ENCODE measurements at regions not wholly inside any gene's neighbourhood (a gene's known extent, or its start where the extent isn't known, plus 50 kb on each side); places are given as distances from the start of the nearest gene placed in this dataset.

DNA sequence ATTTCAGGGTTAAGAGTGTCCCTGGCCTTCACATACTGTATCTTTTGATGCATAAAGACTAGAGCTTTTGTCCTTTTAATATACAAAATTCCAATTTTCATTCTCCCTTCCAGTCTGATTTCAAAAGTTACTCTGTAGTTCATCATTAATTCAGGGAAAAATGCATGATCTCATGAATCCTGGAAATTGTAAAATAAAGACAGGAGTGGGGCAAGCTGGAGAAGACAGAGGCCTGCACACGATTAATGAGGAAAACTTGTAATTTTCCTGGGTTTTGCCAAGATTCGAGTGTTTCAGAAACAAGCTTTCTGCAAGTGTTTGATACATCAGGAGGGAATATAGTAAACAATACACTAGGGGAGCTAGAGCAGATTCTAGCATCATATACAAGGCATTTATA is 947.9 kb downstream of the FAT4 start:
- no peaks in the 10 kb centered on the region for H3K36me3 ChIP-seq (replicated peaks; ENCODE audit: low read depth, low read length)
- H3K27me3 ChIP-seq (ENCODE audit: low read depth, low read length), result no peaks in the 10 kb centered on the region
- H3K9ac ChIP-seq (ENCODE audit: low read length), result no peak overlapping the region
- H3K9me3 ChIP-seq (ENCODE audit: insufficient read depth, low read length), result no peaks in the 10 kb centered on the region
- H3K4me1 ChIP-seq (ENCODE audit: low read length), result no peaks in the 10 kb centered on the region
- no peaks in the 10 kb centered on the region for H4K20me1 ChIP-seq (ENCODE audit: insufficient read depth, low read length)
- no peaks in the 10 kb centered on the region for H3K79me2 ChIP-seq (ENCODE audit: low read length)
- H3K4me3 ChIP-seq (ENCODE audit: low read length), result no peak overlapping the region
- no peak overlapping the region for H3K4me2 ChIP-seq (ENCODE audit: low read length)
- no peak for TF ChIP-seq EZH2phosphoT487 (IDR thresholded peaks at IDR 0.05; ENCODE audit: low read depth)
- TF ChIP-seq, protein P1, sequence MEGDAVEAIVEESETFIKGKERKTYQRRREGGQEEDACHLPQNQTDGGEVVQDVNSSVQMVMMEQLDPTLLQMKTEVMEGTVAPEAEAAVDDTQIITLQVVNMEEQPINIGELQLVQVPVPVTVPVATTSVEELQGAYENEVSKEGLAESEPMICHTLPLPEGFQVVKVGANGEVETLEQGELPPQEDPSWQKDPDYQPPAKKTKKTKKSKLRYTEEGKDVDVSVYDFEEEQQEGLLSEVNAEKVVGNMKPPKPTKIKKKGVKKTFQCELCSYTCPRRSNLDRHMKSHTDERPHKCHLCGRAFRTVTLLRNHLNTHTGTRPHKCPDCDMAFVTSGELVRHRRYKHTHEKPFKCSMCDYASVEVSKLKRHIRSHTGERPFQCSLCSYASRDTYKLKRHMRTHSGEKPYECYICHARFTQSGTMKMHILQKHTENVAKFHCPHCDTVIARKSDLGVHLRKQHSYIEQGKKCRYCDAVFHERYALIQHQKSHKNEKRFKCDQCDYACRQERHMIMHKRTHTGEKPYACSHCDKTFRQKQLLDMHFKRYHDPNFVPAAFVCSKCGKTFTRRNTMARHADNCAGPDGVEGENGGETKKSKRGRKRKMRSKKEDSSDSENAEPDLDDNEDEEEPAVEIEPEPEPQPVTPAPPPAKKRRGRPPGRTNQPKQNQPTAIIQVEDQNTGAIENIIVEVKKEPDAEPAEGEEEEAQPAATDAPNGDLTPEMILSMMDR (IDR thresholded peaks at IDR 0.05; ENCODE audit: low read depth, low read length), result no peak
- H2AFZ ChIP-seq (ENCODE audit: low read depth, low read length), result no peak overlapping the region; the same call in 1 of the 2 replicates
- no peak overlapping the region for H3K27ac ChIP-seq (ENCODE audit: low read length)

DNA sequence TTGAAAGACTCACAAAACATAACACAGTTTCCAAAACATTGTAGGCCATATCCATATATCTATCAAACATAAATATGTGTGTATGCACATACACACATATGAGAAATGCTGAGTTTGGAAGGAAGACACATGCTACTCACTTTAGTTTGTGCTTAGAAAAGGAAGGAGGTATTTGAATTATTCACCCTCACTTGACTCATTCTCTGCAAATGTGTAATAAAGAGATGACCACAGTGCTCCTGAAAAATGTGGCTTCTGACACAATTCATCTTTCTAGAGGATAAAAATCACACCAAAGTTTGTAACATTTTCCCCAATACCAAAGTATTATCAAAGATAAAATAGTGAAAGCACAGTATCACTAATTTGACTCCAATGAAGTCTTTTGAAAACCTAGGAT is 950.1 kb downstream of the FAT4 start:
- Histone ChIP-seq H3K4me1 (ENCODE audit: low read length) (no peaks in the 10 kb centered on the region), H3K4me2 (ENCODE audit: low read length) (no peak overlapping the region), H2AFZ (ENCODE audit: low read depth, low read length) (no peak overlapping the region), H3K27ac (ENCODE audit: low read length) (no peak overlapping the region), H3K9me3 (ENCODE audit: insufficient read depth, low read length) (no peaks in the 10 kb centered on the region), H3K4me3 (ENCODE audit: low read length) (no peak overlapping the region), H3K79me2 (ENCODE audit: low read length) (no peaks in the 10 kb centered on the region), H3K27me3 (ENCODE audit: low read depth, low read length) (no peaks in the 10 kb centered on the region), H3K9ac (ENCODE audit: low read length) (no peak overlapping the region), H3K36me3 (replicated peaks; ENCODE audit: low read depth, low read length) (no peaks in the 10 kb centered on the region), H4K20me1 (ENCODE audit: insufficient read depth, low read length) (no peaks in the 10 kb centered on the region)
- TF ChIP-seq EZH2phosphoT487 (IDR thresholded peaks at IDR 0.05; ENCODE audit: low read depth), result no peak
- TF ChIP-seq, protein P1 (IDR thresholded peaks at IDR 0.05; ENCODE audit: low read depth, low read length), result no peak

- no peaks in the 10 kb centered on the region for H3K27me3 ChIP-seq (ENCODE audit: low read depth, low read length)
- no peaks in the 10 kb centered on the region for H3K79me2 ChIP-seq (ENCODE audit: low read length)
- H3K27ac ChIP-seq (ENCODE audit: low read length), result no peak overlapping the region
- H3K4me2 ChIP-seq (ENCODE audit: low read length), result no peak overlapping the region
- no peak overlapping the region for H3K9ac ChIP-seq (ENCODE audit: low read length)
- no peaks in the 10 kb centered on the region for H3K36me3 ChIP-seq (replicated peaks; ENCODE audit: low read depth, low read length)
- H3K4me3 ChIP-seq (ENCODE audit: low read length), result no peak overlapping the region
- H4K20me1 ChIP-seq (ENCODE audit: insufficient read depth, low read length), result no peaks in the 10 kb centered on the region
- H3K9me3 ChIP-seq (ENCODE audit: insufficient read depth, low read length), result no peaks in the 10 kb centered on the region
- H3K4me1 ChIP-seq (ENCODE audit: low read length), result no peaks in the 10 kb centered on the region
- H2AFZ ChIP-seq (ENCODE audit: low read depth, low read length), result no peak overlapping the region
- TF ChIP-seq, protein P1 (IDR thresholded peaks at IDR 0.05; ENCODE audit: low read depth, low read length), result no peak
- no peak for TF ChIP-seq EZH2phosphoT487 (IDR thresholded peaks at IDR 0.05; ENCODE audit: low read depth)
Observed at GRCh38 chr4:126265888-126266287, 951.1 kb downstream of the FAT4 start.

DNA sequence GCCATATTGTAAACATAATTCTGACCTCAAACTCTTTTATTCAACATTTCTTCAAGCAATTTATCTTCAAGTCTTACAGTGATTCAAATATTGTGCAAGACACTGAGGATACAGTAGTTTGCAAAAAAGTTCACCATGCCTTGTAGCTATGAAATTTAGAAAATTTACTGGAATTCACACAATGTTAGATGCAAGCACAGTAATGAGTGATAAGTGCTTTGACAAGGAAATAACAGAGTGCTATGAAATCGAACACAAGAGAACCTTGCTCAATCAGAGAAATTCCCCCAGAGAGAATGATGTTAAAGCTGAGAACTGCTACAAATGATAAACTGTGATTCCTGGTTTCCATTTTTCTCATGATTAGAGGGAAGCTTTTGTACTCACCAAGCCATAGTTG is 952.9 kb downstream of the FAT4 start:
- H3K4me1 ChIP-seq (ENCODE audit: low read length), result no peaks in the 10 kb centered on the region
- H3K36me3 ChIP-seq (replicated peaks; ENCODE audit: low read depth, low read length), result no peaks in the 10 kb centered on the region
- no peaks in the 10 kb centered on the region for H4K20me1 ChIP-seq (ENCODE audit: insufficient read depth, low read length)
- no peaks in the 10 kb centered on the region for H3K9me3 ChIP-seq (ENCODE audit: insufficient read depth, low read length)
- no peaks in the 10 kb centered on the region for H3K27me3 ChIP-seq (ENCODE audit: low read depth, low read length)
- H3K9ac ChIP-seq (ENCODE audit: low read length), result no peak overlapping the region
- H2AFZ ChIP-seq (ENCODE audit: low read depth, low read length), result no peak overlapping the region
- TF ChIP-seq, protein P1 (IDR thresholded peaks at IDR 0.05; ENCODE audit: low read depth, low read length), result no peak
- no peak for TF ChIP-seq EZH2phosphoT487 (IDR thresholded peaks at IDR 0.05; ENCODE audit: low read depth)
- H3K79me2 ChIP-seq (ENCODE audit: low read length), result no peaks in the 10 kb centered on the region
- no peak overlapping the region for H3K4me2 ChIP-seq (ENCODE audit: low read length)
- H3K27ac ChIP-seq (ENCODE audit: low read length), result no peak overlapping the region
- no peak overlapping the region for H3K4me3 ChIP-seq (ENCODE audit: low read length)
